MM.1S (cell line): ENCODE measurements at regions not wholly inside any gene's neighbourhood (a gene's known extent, or its start where the extent isn't known, plus 50 kb on each side); places are given as distances from the start of the nearest gene placed in this dataset.

Source experiments
- CTCF ChIP-seq: fragments of 300-600 bp; sonication (generic); IDR thresholded peaks from 2 replicates; pipeline ENCODE4 v1.5.1; 2016; ENCODE audit warnings: antibody characterized with exemption, low read length, mixed read lengths
- EZH2 ChIP-seq: fragments of 300-600 bp; sonication (generic); optimal IDR thresholded peaks from 2 replicates; pipeline ENCODE3; 2017; ENCODE audit warnings: low read depth, mild to moderate bottlenecking, antibody characterized with exemption, low read length, mixed read lengths

GRCh38 chr1:14508613-14509012, 89.9 kb upstream of the KAZN start:
- TF ChIP-seq CTCF (no peak), EZH2 (no peak)
